HG03457 (cell line): ENCODE measurements at regions not wholly inside any gene's neighbourhood (a gene's known extent, or its start where the extent isn't known, plus 50 kb on each side); places are given as distances from the start of the nearest gene placed in this dataset.
"Not testable (repeated sequence)": the region's sequence is repeated elsewhere in the genome, so short reads cannot be mapped to it uniquely, and the experiment has no call there.

ENCODE experiments used
- ATAC-seq: cut with Tn5 transposase; IDR thresholded peaks from one replicate; pipeline ENCODE4 v1.9.1; 2021; ENCODE audit warnings: moderate number of reproducible peaks; ENCODE audit not compliant: unreplicated experiment

DNA sequence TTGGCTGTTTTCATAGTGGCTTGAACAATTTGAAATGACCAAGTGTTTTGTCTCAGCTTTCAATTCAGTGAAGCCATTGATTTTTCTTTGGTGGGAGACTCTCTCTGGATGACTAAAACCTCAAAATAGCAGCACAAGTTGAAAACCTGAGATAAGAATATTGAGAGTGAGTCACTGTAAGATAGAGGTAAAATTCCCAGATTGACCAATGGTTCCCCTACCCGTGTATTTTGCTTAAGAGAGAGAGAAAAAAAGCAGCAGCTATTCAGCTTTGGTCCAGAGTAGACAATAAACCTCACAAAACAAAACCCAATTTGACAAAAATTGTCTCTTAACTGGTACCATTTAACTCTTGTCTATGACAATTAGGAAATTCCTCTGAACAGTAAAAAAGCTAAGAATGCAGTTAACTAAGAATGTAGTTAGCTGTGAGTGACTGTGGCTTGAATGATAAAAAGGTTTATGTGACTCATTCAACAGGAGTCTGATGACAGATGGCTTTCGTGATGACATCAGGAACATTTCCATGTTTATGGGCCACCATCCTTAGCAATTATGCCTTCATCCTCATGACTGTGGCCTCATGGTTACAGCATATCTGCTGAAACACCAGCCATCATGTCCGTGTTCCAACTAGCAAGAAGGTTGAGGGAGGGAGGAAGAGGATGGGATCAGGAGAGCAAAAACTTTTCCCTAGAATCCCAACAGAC lies 356.9 kb downstream of the NDFIP2 start:
- no peak for ATAC-seq

DNA sequence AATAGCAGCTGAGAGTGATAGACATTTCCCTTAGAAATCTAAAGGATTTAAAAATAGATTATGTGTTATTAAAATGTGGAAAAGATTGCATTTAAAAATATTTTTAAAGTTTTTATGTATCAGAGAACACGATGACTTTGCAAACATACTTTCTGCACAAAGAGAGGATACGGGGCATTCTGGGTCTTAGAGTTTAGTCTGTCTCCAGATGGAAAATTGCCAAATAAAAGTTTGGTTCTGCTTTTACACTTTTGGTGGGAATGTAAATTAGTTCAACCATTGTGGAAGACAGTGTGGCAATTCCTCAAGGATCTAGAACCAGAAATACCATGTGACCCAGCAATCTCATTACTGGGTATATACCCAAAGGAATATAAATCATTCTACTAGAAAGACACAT lies 355.2 kb downstream of the NDFIP2 start:
- ATAC-seq, result not testable (repeated sequence)

DNA sequence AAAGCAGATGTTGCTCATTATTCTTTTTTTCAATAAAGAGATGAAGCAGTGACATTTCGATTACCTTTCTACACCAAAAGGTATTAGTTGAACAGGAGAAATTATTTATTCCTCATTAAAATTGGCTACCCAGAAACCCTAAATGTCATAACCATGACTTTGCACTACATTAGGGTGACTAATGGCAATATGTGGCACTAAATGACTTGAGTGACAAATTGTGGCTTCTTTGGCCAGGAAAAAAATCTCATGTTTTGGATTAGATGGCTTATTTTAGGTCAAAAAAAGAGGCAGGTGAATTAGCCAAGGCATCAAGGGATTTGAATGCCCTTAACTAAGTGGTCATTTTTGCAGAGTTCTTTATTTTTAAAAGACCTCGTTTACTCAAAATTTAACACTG lies 353.9 kb downstream of the NDFIP2 start:
- no peak for ATAC-seq

DNA sequence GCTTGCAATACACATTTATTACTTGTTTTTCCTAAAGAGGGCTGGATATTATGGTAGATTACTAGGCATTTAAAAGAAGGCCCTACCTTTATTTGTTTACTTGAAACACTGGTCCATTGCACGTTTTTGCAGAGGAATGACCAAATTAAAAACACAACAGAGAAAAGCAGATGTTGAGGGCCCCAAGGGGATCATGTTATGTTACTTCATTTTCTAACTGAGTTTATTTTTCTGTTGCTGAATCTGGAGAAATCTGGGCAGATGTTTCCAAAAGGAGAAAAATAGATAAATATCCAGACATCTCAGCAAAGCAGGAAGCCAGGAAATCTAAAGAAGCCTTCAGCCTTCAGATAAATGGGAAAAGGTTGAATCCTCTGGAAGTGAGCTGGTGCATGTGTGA lies 353.0 kb downstream of the NDFIP2 start:
- no peak for ATAC-seq

DNA sequence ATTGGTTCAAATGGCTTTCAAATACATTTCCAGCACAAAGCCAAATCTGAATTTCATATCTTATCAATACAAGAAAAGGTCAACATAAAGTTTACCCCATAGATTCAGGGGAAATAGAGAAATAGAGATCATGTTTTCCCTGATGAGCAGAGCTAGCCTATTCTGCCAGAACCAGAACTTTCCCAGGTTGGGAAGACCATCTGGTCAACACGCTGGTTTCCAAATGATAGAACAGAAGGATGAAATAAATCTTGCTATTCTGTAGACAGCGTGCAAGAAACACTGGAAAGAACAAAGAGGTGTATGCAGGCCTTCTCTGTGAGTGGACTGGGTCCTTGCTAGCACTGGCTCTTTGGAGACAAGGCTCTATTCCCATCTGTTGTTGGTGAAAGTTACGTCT lies 350.6 kb downstream of the NDFIP2 start:
- ATAC-seq, result no peak

DNA sequence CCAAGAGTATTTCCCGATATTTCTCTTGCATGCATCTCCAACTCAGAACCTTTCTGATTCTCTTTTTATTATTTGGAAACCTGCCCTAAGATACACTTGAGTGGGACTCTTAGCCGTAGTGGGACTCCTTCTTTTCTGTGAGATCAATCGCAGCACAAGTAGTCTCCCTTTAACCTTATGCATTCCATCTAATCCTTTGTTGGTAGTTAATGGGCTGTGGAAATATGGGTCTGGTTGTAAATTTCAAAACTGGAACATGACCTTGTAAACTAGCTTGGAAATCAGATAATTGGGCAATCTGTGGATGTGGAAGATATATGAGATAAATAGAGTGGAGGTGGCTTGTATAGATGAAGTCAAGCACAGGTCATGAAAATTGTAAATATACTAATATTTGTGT lies 350.0 kb downstream of the NDFIP2 start:
- no peak for ATAC-seq

DNA sequence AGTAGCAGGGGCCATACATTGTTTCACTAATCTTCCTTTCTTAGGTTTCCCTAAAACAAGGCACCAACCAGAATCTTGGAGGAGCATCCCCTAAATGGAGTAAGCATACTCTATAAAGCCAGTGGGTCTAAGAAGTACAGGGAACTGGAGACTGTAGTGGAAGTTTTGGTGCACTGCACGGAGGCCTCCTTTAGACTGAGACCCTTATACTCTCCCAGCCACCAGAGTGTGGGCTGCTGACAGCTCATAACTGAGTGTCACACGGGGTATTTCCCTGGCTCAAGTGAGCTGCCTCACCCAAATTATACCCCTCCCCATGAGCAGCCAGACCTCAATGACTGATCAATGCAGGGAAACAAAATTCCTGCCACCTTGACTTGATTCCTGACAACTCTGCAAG lies 349.5 kb downstream of the NDFIP2 start:
- ATAC-seq, result no peak

DNA sequence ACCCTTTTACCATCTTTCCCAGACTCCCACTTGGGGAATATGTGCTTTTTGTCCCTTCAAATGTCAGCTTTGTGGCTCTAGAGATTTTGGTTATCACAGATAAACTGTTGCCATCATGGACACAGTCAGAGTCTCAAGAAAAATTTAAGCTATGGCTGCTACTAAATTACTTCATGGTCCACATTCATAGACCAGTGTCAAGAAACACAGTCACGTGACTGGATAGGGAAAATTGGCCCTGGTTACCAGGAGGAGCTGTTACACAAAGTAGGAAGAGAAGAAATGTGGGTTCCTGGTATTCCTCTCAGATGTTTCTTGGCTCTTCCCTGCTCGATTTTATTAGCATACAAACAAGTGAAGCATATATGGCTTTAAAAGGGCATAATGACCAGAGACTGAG lies 348.9 kb downstream of the NDFIP2 start:
- no peak for ATAC-seq

DNA sequence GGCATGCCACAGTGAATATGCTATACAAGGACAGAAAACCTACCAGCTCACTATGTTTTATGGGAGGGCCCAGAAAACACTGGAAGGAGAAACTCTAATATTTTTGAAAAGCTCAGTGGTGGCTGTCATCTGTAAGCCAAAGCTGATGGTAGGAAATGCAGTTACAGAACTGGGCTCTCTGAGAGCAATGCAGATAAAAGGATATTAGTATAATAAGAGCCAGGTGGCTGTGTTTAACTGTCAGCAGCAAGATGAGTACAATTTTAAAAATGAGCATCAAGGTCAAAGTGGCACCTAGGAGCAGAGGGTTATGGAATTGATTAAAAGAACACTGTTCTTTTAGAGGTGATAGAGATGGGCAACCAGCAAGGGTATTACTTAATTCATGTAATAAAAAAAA lies 345.0 kb downstream of the NDFIP2 start:
- no peak for ATAC-seq

DNA sequence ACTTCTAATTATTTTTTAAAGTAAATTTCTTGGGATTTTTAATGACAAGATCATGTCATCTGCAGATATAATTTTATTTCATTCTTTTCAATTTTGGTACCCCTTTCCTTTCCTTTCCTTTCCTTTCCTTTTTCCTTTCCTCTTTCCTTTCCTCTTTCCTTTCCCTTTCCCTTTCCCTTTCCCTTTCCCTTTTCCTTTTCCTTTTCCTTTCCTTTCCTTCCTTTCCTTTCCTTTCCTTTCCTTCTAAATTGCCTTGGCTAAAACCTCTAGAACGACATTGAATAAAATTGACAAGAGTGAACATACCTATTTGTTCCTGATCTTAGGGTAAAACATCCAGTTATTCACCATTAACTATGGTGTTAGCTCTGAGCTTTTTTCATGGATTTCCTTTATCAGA lies 334.1 kb downstream of the NDFIP2 start:
- ATAC-seq, result no peak

DNA sequence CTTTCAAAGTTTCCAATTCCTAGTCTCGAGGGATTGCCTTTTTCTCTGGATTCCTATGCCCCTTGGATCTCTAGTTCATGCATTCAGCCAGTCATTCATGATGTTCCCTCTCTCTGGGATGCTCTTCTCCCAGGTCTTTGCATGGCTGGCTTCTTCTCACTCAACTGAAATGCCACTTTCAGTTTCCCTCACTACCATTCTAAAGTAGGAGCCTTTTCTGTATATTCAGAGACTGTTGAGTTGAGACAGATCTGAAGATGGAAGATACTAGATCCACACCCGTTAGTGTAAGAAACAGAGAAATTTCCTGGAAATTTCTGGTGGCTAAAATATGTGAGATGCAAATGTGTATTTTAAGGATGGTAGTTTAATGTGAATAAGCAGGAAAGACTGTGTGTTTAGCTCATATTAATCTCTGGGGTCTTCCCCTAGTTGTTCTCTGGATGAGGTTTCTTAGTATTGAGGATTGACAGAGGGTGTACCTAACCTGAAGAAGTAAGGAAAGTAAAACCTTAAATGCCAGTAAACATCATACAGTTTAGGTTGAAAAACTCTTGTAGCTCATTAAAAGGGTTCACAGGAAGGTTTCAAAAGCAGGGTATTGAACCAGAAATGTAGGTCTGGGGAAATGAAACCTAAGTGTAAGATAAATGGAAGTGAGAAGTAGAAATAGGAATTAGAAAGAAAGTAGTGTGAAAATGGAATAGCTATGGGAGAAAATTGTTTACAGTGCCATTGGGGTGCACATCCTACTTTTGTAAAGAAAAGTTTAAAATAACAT lies 331.3 kb downstream of the NDFIP2 start:
- ATAC-seq, result no peak

DNA sequence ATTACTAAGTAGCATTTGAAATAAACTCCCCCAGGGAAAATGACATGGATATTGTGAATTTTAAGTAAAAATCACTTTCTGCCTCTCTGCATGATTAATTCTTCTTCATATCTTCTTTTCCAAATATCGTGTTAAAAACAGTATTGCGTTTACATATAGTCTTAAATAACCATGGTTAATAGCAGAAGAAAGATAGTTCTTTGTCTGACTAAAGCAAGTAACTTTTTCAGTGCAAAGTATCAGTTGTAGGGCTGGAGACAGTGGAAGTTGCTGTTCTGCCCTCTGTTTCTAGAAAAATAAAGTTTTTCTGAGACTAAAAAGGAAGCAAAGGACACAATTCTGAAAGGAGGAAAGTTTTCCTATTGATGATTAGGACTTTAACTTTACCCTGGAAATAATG lies 330.2 kb downstream of the NDFIP2 start:
- no peak for ATAC-seq

DNA sequence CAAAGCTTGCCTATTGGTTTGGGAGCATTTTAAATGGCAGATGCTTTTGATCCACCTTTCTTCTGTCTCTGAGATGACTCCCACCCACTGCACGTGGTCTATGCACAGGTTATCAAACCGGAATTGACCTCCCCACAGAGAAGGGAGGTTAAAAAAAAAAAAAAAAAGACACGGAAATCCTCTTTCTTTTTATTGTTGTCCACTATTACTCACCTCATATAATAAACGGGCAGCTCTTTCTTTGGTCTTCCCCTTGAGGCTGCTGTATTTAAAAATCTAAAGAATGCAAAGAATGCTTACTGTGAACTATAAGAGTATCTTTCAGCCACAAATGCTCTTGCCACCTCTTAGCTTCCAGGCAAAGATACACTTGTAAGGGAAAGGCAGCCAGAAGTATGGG lies 329.7 kb downstream of the NDFIP2 start:
- no peak for ATAC-seq

DNA sequence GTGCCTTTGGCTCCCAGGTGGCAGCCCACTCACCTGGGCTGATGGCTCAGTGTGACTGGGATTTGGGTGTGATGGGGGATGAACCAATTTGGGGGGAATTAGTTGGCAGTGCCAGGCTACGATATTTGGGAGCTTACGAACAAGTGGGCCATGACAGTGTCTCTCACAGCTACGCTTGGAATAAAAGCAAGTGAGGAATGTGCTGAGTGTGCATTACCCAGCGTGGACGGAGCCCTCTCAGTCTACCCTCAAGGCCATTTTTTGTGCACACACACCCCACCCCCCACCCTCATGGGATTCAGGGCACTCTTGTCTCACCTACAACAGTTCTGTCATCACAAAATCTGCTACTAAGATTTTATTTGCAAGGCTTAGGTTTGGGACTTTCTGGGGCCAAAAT lies 329.1 kb downstream of the NDFIP2 start:
- ATAC-seq, result no peak

DNA sequence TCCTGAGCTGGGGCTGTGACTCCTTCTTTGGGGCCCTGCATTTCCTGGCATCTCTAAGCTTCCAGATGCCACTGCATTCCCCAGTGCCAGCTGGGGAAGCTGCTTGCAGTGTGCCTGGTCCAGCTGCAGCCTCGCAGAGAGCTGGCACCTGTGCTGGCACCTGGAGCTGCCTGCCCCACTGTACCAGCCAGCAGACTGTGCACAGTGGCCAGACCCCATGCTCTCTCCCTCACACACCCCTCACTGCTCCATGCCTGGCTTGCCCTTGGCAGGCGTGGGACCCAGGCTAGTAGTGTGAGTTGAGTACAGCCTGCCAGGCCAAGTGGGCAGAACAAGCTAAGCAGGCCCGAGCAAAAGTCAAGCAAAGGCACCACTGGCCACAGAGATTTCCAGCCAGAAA lies 327.5 kb downstream of the NDFIP2 start:
- ATAC-seq, result no peak

DNA sequence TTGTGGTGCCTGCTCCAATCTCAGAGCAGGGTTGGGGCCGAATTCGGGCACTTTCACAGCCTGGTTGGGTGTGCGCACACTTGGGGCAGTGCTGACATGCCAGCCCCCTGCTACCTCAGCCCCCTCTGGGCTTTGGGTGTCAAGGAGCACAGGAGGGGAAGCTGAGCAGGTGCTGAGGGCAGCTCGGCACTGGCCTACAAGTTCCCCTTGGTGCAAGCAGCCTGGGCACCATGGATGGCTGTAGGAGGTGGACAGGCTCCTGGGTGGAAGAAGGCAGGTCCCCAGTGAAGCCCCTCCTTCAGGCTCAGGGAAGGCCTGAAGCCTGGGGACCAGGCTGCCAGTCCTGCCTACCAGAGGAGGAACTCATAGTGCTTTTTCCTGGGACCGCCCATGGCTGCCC lies 326.6 kb downstream of the NDFIP2 start:
- no peak for ATAC-seq

DNA sequence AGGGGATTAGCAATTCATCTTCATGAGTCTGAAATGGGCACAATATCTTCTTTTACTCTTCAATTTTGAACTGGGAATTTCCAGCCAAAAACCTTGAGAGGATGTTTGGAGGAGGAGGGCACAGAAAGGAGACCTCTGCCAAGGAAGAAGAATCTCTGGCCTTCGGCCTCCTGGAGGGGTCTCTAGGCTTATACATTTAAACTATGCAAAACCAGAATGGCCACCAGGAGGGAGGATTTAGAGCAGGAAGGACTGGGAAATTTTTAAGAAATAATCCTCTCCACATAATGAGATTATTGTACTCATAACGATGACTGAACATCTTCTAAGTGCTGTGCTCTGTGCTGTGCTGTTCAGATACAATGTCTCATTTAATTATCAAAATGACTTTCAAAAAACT lies 325.9 kb downstream of the NDFIP2 start:
- ATAC-seq, result no peak

DNA sequence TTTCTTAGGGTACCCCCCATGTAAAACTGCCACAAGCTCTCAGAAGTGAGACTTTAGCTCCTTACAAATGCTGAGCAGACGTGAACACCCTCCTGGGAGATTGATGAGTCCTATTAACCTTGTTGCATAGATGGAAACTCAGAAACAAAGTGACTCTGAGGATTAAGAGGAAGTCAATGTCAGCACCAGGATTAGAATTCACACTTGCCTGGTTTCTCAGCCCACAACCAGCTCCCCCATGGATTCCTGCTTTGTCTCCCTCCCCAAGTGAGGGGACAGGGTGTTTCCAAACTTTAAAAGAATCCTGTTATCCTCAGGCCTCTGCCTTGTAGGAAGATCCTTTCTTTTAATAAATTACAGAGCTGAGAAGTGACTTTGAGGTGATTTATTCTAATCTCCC lies 324.4 kb downstream of the NDFIP2 start:
- ATAC-seq, result no peak

DNA sequence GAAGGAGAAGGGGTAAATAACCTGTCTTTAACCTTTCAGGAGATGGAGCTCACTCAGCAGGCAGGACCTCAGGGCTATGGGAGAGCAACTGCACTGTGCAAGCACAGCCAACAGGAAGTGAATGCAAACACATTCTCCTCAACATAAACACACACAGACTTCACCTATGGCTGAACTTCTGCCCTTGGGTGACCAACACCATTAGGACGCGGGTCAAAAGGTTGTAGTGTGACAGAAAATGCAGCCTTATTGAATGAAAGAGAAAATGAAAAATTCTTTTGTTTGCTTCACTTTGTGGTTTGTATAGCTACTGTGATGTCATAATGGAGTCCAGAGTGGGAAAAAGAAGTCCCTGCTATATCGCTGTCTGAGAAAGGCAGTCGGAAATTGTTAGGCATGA lies 323.0 kb downstream of the NDFIP2 start:
- no peak for ATAC-seq

DNA sequence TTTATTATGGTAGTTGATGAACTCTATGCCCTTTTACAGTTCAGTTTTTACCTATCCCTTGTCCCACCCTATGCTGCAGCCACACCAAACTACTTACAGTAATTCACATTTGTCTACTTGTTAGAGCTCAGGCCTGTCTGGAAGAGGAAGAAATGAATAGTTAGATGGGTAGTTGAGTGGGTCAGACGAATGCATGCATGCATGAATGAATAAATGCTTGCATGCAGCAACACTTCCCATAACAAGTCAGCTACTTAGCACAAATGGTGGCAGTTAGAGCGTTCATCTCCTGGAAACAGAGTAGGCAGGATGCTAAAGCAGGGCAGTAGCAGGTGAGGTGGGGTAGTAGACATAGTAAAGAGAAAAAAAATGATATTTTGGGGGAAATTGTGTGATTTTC lies 322.3 kb downstream of the NDFIP2 start:
- ATAC-seq, result no peak

DNA sequence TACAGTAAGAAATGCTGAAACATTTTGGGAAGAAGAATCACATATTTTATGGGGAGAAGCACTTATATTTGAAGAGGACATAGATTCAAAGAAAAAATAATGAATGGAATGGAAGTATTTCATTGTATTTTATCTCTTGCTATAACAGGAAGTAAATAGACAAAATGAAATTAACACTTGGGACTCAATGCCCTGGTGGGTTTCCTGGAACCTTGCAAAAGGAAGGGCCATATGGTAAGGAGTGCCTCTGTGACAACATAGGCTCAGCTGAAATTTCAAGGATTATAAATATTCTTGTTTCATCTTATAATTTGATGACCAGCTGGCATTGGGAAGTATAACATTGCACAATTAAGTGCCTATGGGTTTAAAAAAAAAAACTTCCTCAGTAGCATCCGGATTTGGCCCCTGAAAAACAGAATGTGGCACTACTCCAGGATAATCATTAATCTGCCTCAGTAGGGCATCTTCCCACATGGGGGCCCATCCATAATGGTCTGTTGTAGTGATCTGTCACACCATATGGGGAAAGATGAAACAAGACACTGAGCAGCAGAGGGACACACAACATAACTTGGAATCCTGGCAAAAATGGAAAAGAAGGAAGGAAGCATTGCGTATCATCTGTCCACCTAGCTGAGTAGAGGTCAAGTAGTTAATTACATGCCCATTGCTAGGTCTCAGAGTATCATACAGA lies 321.6 kb downstream of the NDFIP2 start:
- no peak for ATAC-seq
